Hepatocyte (in vitro differentiated cells): ENCODE measurements at regions not wholly inside any gene's neighbourhood (a gene's known extent, or its start where the extent isn't known, plus 50 kb on each side); places are given as distances from the start of the nearest gene placed in this dataset.

Experiments used
- CTCF ChIP-seq: fragments of 200-600 bp; sonication (generic); IDR thresholded peaks from 2 replicates; pipeline ENCODE4 v1.5.1; 2016; ENCODE audit warnings: antibody characterized with exemption, mild to moderate bottlenecking; ENCODE audit not compliant: poor library complexity
- EZH2 ChIP-seq: fragments of 200-600 bp; sonication (generic); IDR thresholded peaks from 2 replicates; pipeline ENCODE4 v1.6.1; 2016; ENCODE audit warnings: antibody characterized with exemption, mild to moderate bottlenecking, borderline replicate concordance

- TF ChIP-seq CTCF (no peak), EZH2 (no peak)
These were observed 329.2 kb upstream of the FIGN start for GRCh38 chr2:164065038-164065437.
